GM23338 (cell line): ENCODE measurements at regions not wholly inside any gene's neighbourhood (a gene's known extent, or its start where the extent isn't known, plus 50 kb on each side); places are given as distances from the start of the nearest gene placed in this dataset.

Experiments
- ATAC-seq: fragments of 200-7000 bp; cut with Tn5 transposase; 3 replicates; pipeline ENCODE4 v1.9.1; 2020
- DNase-seq: peaks from one replicate; pipeline ENCODE4 v3.0.0-alpha.2; 2015; ENCODE audit warnings: low spot score
- H2AFZ ChIP-seq: fragments of 200-600 bp; sonication (generic); 2 replicates; pipeline ENCODE4 v1.8.0; 2016; ENCODE audit warnings: antibody characterized with exemption, mild to moderate bottlenecking, moderate library complexity
- H3F3A ChIP-seq: fragments of 200-600 bp; sonication (generic); replicated peaks from 2 replicates; pipeline ENCODE4 v1.8.0; 2017; ENCODE audit warnings: antibody characterized with exemption, mixed run types, low read depth
- H3K27ac ChIP-seq: fragments of 200-600 bp; sonication (generic); 2 replicates; pipeline ENCODE4 v1.6.1; 2016; ENCODE audit warnings: low read depth
- H3K27me3 ChIP-seq: fragments of 200-600 bp; sonication (generic); 2 replicates; pipeline ENCODE4 v1.8.0; 2016; ENCODE audit warnings: mild to moderate bottlenecking, mixed run types, moderate library complexity; ENCODE audit not compliant: insufficient read depth
- H3K36me3 ChIP-seq: fragments of 200-600 bp; sonication (generic); 2 replicates; pipeline ENCODE4 v1.8.0; 2016; ENCODE audit warnings: mild to moderate bottlenecking; ENCODE audit not compliant: insufficient read depth
- H3K4me1 ChIP-seq: fragments of 200-600 bp; sonication (generic); 2 replicates; pipeline ENCODE4 v1.8.0; 2016; ENCODE audit warnings: mild to moderate bottlenecking, moderate library complexity; ENCODE audit not compliant: insufficient read depth
- H3K4me2 ChIP-seq: fragments of 200-600 bp; sonication (generic); 2 replicates; pipeline ENCODE4 v1.7.1; 2017; ENCODE audit warnings: mixed run types
- H3K4me3 ChIP-seq: fragments of 200-600 bp; sonication (generic); 2 replicates; pipeline ENCODE4 v1.6.1; 2016; ENCODE audit warnings: mixed run types
- H3K79me2 ChIP-seq: fragments of 200-600 bp; sonication (generic); replicated peaks from 2 replicates; pipeline ENCODE4 v1.8.0; 2017; ENCODE audit warnings: mild to moderate bottlenecking; ENCODE audit not compliant: insufficient read depth
- H3K9me2 ChIP-seq: fragments of 200-600 bp; sonication (generic); 2 replicates; pipeline ENCODE4 v1.8.0; 2017; ENCODE audit not compliant: insufficient read depth
- H4K20me1 ChIP-seq: fragments of 200-600 bp; sonication (generic); replicated peaks from 2 replicates; pipeline ENCODE4 v1.8.0; 2017; ENCODE audit warnings: mild to moderate bottlenecking; ENCODE audit not compliant: insufficient read depth
- H3K27ac Mint-ChIP-seq: 2 replicates; pipeline ENCODE4 v1.8.0; 2020; ENCODE audit warnings: inconsistent platforms, mild to moderate bottlenecking, moderate library complexity, mixed read lengths
- H3K27me3 Mint-ChIP-seq: 3 replicates; pipeline ENCODE4 v1.8.0; 2022; ENCODE audit warnings: low read depth, mild to moderate bottlenecking, moderate library complexity, mixed read lengths, inconsistent platforms; ENCODE audit not compliant: insufficient read depth, poor library complexity
- H3K36me3 Mint-ChIP-seq: 3 replicates; pipeline ENCODE4 v1.8.0; 2021; ENCODE audit warnings: low read depth, mild to moderate bottlenecking, inconsistent platforms, moderate library complexity, mixed read lengths
- H3K4me1 Mint-ChIP-seq: 3 replicates; pipeline ENCODE4 v1.8.0; 2020; ENCODE audit warnings: mild to moderate bottlenecking, inconsistent platforms, mixed read lengths
- H3K4me3 Mint-ChIP-seq: 3 replicates; pipeline ENCODE4 v1.8.0; 2021; ENCODE audit warnings: moderate library complexity, mild to moderate bottlenecking, inconsistent platforms, mixed read lengths
- H3K9me3 Mint-ChIP-seq: 3 replicates; pipeline ENCODE4 v1.8.0; 2020; ENCODE audit warnings: moderate library complexity, mild to moderate bottlenecking, inconsistent platforms, mixed read lengths
- CTCF ChIP-seq, 2 experiments: fragments of 200-600 bp in 1 of 2; sonication (generic) in 1 of 2; conservative IDR thresholded peaks; 2 replicates each; pipeline versions ENCODE4 v1.5.1 to v1.6.1; 2016 to 2017; ENCODE audit warnings: antibody characterized with exemption in 2 of 2, low read depth in 2 of 2, mild to moderate bottlenecking in 2 of 2, moderate library complexity in 1 of 2
- EZH2 ChIP-seq: fragments of 200-600 bp; sonication (generic); IDR thresholded peaks from one replicate; pipeline ENCODE4 v1.8.0; 2017; ENCODE audit warnings: antibody characterized with exemption, mild to moderate bottlenecking, low read depth; ENCODE audit not compliant: unreplicated experiment
- EZH2phosphoT487 ChIP-seq: fragments of 200-600 bp; sonication (generic); IDR thresholded peaks from one replicate; pipeline ENCODE4 v1.8.1; 2018; ENCODE audit warnings: antibody characterized with exemption; ENCODE audit not compliant: unreplicated experiment
- NANOG ChIP-seq: IDR thresholded peaks from 2 replicates; pipeline ENCODE4 v1.6.1; 2016; ENCODE audit warnings: antibody characterized with exemption, borderline replicate concordance
- POLR2AphosphoS5 ChIP-seq: IDR thresholded peaks from 2 replicates; pipeline ENCODE4 v1.6.1; 2016; ENCODE audit warnings: antibody characterized with exemption, low read depth
- STAT1 ChIP-seq: IDR thresholded peaks from one replicate; pipeline ENCODE4 v1.6.1; 2016; ENCODE audit warnings: antibody characterized with exemption; ENCODE audit not compliant: unreplicated experiment
- ZNF114 ChIP-seq: fragments of 250-450 bp; sonication (Bioruptor Pico); IDR thresholded peaks from 2 replicates; pipeline ENCODE4 v1.5.0; 2020; ENCODE audit warnings: mild to moderate bottlenecking, moderate library complexity
- ZNF331 ChIP-seq: fragments of 250-450 bp; sonication (Bioruptor Pico); IDR thresholded peaks from 2 replicates; pipeline ENCODE4 v1.5.0; 2020; ENCODE audit warnings: low read depth, mild to moderate bottlenecking, moderate library complexity
- ZNF462 ChIP-seq: fragments of 250-450 bp; sonication (Bioruptor Pico); IDR thresholded peaks from 2 replicates; pipeline ENCODE4 v1.5.0; 2020; ENCODE audit warnings: mild to moderate bottlenecking, moderate library complexity

DNA sequence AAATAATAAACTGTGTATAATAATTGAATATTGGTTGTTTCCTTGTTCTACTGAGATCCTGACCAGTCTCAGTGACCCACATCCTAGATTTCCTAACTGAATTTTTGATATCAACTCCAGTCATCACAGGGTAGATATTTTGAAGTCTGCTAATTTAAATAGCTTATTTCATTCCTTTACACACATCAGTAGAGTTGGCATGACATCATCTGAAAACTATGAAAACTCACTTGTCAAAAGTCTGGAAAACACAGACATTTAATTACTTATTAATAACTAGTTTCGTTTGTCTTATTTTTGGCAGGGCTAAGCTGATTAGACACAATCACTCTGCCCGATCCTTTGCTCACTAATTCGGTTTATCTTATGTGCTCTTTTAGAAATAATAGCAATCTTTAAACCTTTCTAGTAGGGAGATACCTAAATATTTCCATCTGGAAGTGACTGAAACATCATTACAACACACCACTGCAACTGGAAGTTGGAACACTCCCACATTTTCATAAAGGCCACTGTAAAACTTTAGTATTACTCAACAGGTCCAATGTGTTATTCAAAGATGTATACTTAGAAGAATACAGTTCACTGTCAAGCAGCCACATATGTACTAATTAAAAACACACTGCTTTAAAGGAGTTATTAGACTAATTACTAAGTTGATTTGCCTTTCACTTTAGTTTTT, 198.4 kb upstream of the ZNF717 start (continued):
- TF ChIP-seq ZNF462 (no peak), STAT1 (no peak), ZNF331 (CRISPR knock-in tag) (no peak), CTCF (conservative IDR thresholded peaks at IDR 0.05; ENCODE audit: low read depth in 2 of 2) (no peak), POLR2AphosphoS5 (no peak), EZH2phosphoT487 (no peak)

DNA sequence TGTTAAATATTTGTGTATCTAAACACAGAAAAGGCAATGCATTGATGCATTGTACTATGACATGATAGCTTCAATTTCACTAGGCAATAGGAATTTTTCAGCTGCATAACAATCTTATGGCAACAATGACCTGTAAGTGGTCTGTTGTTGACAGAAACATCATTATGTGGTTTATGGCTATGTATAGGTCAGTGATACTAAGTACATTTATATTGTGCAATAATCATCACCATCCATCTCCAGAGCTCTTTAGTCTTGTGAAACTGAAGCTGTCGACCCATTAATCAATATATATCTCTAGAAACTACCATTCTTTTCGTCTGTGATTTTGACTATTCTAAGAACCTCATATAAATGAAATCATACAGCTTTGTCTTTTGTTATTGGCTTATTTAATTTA, 200.1 kb upstream of the ZNF717 start:
- no peaks in the 10 kb centered on the region for H3K27me3 Mint-ChIP-seq
- ATAC-seq, result no peak
- no peaks in the 10 kb centered on the region for H3K79me2 ChIP-seq
- TF ChIP-seq STAT1 (no peak), ZNF331 (CRISPR knock-in tag) (no peak), ZNF114 (CRISPR knock-in tag) (no peak), EZH2phosphoT487 (no peak), CTCF (conservative IDR thresholded peaks at IDR 0.05; ENCODE audit: low read depth in 2 of 2) (no peak), NANOG (no peak), EZH2 (no peak)

More for the DNA sequence above, 200.1 kb upstream of the ZNF717 start:
- Histone ChIP-seq H3K27me3 (no peaks in the 10 kb centered on the region), H3K4me3 (no peak overlapping the region), H3K27ac (no peak overlapping the region), H2AFZ (no peak overlapping the region), H3F3A (no peaks in the 10 kb centered on the region), H3K9me2 (no peaks in the 10 kb centered on the region), H3K4me2 (no peak overlapping the region), H3K36me3 (no peaks in the 10 kb centered on the region), H3K4me1 (no peaks in the 10 kb centered on the region), H4K20me1 (no peaks in the 10 kb centered on the region)
- no peak overlapping the region for H3K4me3 Mint-ChIP-seq
- H3K4me1 Mint-ChIP-seq, result no peaks in the 10 kb centered on the region
- no peak for DNase-seq
- no peaks in the 10 kb centered on the region; the same call in 2 of the 3 replicates for H3K9me3 Mint-ChIP-seq
- no peaks in the 10 kb centered on the region for H3K36me3 Mint-ChIP-seq
- no peak overlapping the region for H3K27ac Mint-ChIP-seq
